ENCODE measurements at regions not wholly inside any gene's neighbourhood (a gene's known extent, or its start where the extent isn't known, plus 50 kb on each side); places are given as distances from the start of the nearest gene placed in this dataset.

GRCh38 chr3:178967177-178967532 lies 104.5 kb downstream of the ZMAT3 start:
- TF ChIP-seq CTCF (IDR thresholded peaks at IDR 0.05; ENCODE audit: low read depth, low read length) (no peak), POLR2A (IDR thresholded peaks at IDR 0.05; ENCODE audit: extremely low read depth, insufficient read length) (no peak)
- TF ChIP-seq, protein P1, sequence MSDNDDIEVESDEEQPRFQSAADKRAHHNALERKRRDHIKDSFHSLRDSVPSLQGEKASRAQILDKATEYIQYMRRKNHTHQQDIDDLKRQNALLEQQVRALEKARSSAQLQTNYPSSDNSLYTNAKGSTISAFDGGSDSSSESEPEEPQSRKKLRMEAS (IDR thresholded peaks at IDR 0.05; ENCODE audit: low read depth, low read length) = no peak
